OCI-LY7 (cell line): ENCODE measurements at regions not wholly inside any gene's neighbourhood (a gene's known extent, or its start where the extent isn't known, plus 50 kb on each side); places are given as distances from the start of the nearest gene placed in this dataset.

ENCODE experiments used
- EZH2phosphoT487 ChIP-seq: fragments of 200-600 bp; sonication (generic); IDR thresholded peaks from 2 replicates; pipeline ENCODE4 v1.6.1; 2018; ENCODE audit warnings: low read depth, borderline replicate concordance, mild to moderate bottlenecking, mixed run types, antibody characterized with exemption, low read length, moderate library complexity, mixed read lengths
- TF ChIP-seq, protein P1 (sequence below): fragments of 200-600 bp; sonication (generic); conservative IDR thresholded peaks from 2 replicates; pipeline ENCODE4 v1.5.1; 2014; ENCODE audit warnings: mild to moderate bottlenecking, antibody characterized with exemption, low read length, moderate library complexity, mixed read lengths

DNA sequence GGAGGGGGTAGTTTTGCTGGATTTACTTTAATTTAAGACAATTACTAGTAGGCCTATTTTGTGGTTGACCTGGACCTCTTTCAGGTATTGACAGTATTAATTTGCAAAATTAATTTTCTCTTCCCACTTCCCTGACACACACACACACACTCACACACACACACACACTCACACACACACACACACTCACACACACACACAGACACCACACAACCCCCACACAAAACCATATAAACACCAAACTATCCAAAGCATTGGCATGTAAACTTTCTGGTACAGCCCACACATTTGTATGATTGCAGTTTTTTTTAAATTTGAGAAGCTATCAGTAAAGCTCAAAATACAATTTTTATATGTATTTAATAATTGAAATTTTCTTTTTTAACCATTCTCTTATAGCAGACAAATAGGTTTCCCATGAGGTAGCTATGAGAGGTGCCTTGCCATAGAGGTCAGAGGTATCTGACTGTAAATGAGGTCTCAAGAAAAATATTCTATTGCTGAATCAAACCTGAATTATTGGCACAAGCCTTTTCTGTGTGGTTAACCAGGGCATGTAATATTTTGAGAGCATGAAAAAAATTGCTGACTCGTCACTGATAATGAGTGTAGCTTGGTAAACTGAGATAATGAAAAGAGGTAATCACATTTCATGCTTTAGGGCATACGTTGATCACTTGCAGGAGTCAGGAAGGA, 306.5 kb downstream of the GATA3 start:
- TF ChIP-seq, protein P1, sequence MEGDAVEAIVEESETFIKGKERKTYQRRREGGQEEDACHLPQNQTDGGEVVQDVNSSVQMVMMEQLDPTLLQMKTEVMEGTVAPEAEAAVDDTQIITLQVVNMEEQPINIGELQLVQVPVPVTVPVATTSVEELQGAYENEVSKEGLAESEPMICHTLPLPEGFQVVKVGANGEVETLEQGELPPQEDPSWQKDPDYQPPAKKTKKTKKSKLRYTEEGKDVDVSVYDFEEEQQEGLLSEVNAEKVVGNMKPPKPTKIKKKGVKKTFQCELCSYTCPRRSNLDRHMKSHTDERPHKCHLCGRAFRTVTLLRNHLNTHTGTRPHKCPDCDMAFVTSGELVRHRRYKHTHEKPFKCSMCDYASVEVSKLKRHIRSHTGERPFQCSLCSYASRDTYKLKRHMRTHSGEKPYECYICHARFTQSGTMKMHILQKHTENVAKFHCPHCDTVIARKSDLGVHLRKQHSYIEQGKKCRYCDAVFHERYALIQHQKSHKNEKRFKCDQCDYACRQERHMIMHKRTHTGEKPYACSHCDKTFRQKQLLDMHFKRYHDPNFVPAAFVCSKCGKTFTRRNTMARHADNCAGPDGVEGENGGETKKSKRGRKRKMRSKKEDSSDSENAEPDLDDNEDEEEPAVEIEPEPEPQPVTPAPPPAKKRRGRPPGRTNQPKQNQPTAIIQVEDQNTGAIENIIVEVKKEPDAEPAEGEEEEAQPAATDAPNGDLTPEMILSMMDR: no peak
- no peak for TF ChIP-seq EZH2phosphoT487
